GM10248 (cell line): ENCODE measurements at regions not wholly inside any gene's neighbourhood (a gene's known extent, or its start where the extent isn't known, plus 50 kb on each side); places are given as distances from the start of the nearest gene placed in this dataset.

Experiments used
- CTCF ChIA-PET: fragments of 300-600 bp; sonication (Branson Sonifier 250); formaldehyde crosslinking; extraction: SDS; loops from one replicate; lab custom pipeline; 2021; ENCODE audit warnings: antibody characterized with exemption; lab: Yijun Ruan, JAX
- POLR2A ChIA-PET: fragments of 350-650 bp; sonication (Branson Sonifier 250); formaldehyde crosslinking; extraction: SDS; loops from one replicate; lab custom pipeline; 2020; ENCODE audit warnings: antibody characterized with exemption; lab: Yijun Ruan, JAX
- DNase-seq: peaks from one replicate; pipeline ENCODE4 v3.0.0; 2012; ENCODE audit errors: extremely low spot score
- TF ChIP-seq, protein P1 (sequence below): IDR thresholded peaks from 2 replicates; pipeline ENCODE4 v1.5.1; 2012; ENCODE audit warnings: mild to moderate bottlenecking, low read depth; ENCODE audit errors: extremely low read depth, missing control alignments, control extremely low read depth

DNA sequence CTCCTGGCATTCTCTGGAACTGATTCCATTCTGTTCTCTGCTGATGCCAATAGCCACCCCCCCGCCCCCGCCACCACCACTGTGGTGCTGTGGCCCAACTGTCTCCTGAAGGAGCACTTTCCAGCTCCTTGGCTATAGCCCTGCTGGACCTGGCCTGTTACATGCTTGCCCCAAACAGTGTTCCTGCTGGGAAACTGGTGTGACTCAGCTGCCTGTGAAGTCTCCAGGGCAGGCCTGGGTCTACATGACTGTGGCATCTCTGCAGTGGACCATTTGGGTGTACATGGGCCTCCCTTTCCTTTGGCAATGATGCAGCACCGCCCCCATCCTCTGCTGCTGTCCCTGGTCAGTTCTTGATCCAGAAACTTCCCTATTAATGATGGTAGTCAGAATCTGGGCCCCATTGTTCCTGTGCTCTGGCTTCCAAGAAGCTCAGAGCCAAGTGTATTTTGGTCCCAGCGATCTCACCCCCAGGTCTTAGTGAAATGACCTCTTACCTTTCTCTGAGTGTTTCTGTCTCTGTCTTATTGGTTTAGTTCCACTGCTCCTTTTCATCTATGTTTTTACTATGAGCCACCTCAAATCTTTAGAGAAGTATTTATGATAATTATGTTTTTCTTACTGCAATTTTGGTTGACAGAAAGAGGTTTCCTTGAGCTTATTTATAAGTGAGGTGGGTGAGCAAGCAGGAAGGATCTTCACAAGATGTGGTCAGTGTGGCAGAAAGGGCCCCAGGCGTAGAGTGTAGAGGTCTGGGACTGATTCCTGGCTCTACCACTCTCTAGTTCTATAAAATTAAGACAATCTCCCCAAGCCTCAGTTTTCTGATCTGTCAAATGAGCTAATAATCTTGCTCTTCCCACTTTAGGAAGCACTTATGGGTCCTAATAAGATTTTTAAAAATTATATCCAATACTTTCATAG, 210.7 kb upstream of the EOLA2 start:
- ChIA-PET CTCF (no interaction called here), POLR2A (no interaction called here)
- TF ChIP-seq, protein P1, sequence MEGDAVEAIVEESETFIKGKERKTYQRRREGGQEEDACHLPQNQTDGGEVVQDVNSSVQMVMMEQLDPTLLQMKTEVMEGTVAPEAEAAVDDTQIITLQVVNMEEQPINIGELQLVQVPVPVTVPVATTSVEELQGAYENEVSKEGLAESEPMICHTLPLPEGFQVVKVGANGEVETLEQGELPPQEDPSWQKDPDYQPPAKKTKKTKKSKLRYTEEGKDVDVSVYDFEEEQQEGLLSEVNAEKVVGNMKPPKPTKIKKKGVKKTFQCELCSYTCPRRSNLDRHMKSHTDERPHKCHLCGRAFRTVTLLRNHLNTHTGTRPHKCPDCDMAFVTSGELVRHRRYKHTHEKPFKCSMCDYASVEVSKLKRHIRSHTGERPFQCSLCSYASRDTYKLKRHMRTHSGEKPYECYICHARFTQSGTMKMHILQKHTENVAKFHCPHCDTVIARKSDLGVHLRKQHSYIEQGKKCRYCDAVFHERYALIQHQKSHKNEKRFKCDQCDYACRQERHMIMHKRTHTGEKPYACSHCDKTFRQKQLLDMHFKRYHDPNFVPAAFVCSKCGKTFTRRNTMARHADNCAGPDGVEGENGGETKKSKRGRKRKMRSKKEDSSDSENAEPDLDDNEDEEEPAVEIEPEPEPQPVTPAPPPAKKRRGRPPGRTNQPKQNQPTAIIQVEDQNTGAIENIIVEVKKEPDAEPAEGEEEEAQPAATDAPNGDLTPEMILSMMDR, result no peak
- no peak for DNase-seq

DNA sequence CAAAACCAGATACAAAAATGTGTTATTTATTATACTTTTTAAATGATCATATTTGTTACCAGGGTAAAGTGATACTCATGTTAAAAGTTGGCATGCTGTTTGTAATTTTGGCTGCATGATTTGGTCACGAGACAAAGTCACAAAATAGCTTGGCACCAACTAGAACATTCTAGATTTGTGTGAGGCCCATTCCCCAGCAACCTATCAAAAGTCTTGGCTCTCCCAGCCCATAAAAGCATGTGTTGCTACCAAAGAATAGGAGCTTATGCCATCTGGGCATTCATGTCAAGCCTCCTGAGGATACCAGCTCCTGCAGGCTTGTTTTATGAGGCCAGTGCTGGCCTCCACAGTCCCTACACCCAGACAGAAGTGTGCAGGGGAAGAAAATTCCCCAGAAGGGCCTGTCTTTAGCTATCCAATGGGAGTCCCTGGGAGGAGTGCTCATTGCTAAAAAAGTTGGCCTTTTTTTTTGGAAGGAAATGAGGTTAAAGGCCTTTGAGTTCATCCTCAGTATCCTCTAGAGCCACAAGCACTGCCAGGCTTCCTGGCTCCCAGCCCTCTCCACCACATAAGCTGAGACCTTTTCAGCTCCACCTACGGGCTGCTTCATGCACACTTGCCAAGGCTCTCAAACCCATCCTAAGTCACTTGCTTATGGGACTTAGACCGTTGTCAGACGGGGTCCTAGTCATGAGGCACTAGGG, 211.9 kb upstream of the EOLA2 start:
- ChIA-PET CTCF (interaction anchor here (0.7 kb wide), 1 partner anchor 32 kb away, joined by 3 read pairs; no protein-coding TSS in a partner anchor), POLR2A (no interaction called here)
- no peak for DNase-seq

DNA sequence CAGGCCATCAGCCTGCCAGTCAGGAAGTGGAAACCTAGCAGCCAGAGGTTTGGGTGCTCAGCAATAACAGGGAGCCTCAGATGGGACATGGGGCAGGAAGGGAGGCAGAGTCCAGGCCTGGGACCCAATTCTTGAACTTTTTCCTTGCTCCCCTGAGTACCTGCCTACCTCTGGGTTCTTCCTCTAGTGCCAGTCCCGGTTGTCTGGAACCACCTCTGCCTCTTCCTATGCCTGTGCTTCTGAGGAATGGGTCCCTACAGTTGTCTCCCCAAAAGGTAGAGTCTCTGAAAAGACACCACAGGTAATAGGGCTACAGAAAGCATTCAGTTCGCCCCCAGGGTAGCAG, 212.4 kb upstream of the MAMLD1 start:
- ChIA-PET CTCF (no interaction called here), POLR2A (no interaction called here)
- no peak for DNase-seq
- TF ChIP-seq, protein P1, result no peak

More for the DNA sequence above, 211.9 kb upstream of the EOLA2 start:
- TF ChIP-seq, protein P1, result no peak

DNA sequence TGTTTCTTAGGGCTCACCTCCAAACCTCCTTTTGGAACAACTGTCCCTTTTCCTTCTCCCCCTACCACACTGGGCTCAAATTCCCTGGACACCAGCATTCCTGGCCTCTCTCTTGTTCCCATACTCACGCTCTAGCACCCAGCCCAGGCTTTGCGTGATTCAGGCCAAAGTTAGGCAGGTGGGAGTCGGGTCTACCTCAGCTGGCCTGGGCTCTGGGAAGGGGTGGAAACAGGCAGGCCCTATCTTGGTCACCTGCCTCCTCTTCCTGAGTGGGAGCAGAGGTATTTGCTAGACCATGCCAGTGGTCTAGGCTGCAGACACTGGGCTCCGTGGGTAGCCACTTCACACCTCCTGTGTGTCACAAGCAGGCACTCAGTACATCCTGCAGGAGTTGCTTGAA, 211.1 kb upstream of the MAMLD1 start:
- no peak for DNase-seq
- POLR2A ChIA-PET, result no interaction called here
- TF ChIP-seq, protein P1, result no peak
- CTCF ChIA-PET, result no interaction called here

DNA sequence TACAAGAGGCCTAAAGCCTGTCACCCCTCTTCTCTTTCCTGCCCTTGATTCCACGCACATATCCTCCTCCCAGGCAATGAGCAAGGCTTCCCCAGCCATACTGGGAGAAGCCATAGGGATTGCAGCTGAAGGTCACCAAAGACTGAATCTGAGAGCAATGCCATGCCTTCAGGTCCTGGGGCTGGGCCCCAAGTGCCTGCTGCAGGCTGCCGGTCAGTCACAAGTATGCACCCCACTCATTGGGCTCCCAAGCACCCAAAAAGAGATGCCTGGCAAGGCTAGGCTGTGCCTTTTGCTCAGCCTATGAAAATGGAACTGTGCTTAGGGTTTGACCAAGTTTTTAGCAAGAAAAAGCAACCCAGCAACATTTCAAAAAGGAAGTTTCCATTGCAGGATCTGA, 210.6 kb upstream of the MAMLD1 start:
- TF ChIP-seq, protein P1, result no peak
- ChIA-PET CTCF (interaction anchor here (0.6 kb wide), 1 partner anchor 32 kb away, joined by 3 read pairs; no protein-coding TSS in a partner anchor), POLR2A (no interaction called here)
- no peak for DNase-seq

DNA sequence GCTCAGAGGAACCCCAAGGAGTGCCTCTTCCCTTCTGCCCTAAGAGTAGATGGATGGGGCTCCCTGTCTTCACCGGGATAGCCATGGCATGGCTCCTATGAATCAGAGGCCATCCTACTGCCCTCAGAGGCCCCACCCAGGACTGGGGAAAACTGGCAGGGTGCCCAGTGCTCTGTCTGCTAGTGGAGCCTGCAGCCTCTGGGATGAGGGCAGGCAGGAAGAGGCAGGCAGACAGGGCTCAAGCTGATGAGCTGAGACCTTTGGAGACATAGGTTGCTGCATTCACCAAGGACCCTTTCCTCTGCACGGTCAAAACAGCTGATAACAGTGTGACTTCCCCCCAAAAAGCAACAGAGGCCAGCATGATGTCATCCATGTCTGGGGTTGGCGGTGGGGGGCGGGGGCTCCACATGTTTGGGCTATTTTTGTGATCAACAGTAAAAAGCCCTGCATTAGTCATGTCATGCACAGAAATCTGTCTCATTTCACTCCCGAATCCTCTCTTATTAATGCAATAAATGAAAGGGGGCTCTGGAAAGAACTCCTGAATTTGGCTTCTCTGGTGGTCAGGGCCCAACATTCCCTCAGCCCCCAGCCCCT, 207.6 kb upstream of the MAMLD1 start:
- no peak for DNase-seq

More for the DNA sequence above, 207.6 kb upstream of the MAMLD1 start:
- ChIA-PET CTCF (no interaction called here), POLR2A (no interaction called here)
- TF ChIP-seq, protein P1, result no peak
